Naive thymus-derived CD4-positive, alpha-beta T cell (primary cell): ENCODE measurements at regions not wholly inside any gene's neighbourhood (a gene's known extent, or its start where the extent isn't known, plus 50 kb on each side); places are given as distances from the start of the nearest gene placed in this dataset.

ENCODE experiments used
- ATAC-seq: fragments of 150-1000 bp; cut with Tn5 transposase; 2 replicates; pipeline ENCODE4 v1.10.0; 2021; ENCODE audit warnings: mild to moderate bottlenecking, moderate library complexity
- CTCF ChIA-PET: fragments of 350-600 bp; sonication (Branson Sonifier 250); formaldehyde crosslinking; loops from one replicate; lab custom pipeline; 2021; ENCODE audit warnings: antibody characterized with exemption; lab: Charles Lee
- POLR2A ChIA-PET: fragments of 350-600 bp; sonication (Branson Sonifier 250); formaldehyde crosslinking; loops from one replicate; lab custom pipeline; 2021; ENCODE audit warnings: antibody characterized with exemption, inconsistent platforms; lab: Charles Lee
- DNase-seq, 9 donors: peaks; one replicate each; pipeline versions ENCODE4 v3.0.0 to v3.0.0-alpha.2; 2020 to 2022; ENCODE audit warnings: mixed read lengths in 1 of 9
- H3K27ac ChIP-seq: one replicate; pipeline ENCODE4 v1.7.0; 2013; ENCODE audit warnings: mild to moderate bottlenecking, low read depth, low read length, moderate library complexity
- H3K27me3 ChIP-seq, 2 donors: one replicate each; pipeline ENCODE4 v1.7.0; 2013; ENCODE audit warnings: low read length in 2 of 2, mild to moderate bottlenecking in 2 of 2, moderate library complexity in 2 of 2; ENCODE audit not compliant: control insufficient read depth in 2 of 2, insufficient read depth in 2 of 2
- H3K36me3 ChIP-seq, 3 experiments: 1 replicate in 2 of 3; 2 replicates in 1 of 3; pipeline ENCODE4 v1.7.0; 2013; ENCODE audit warnings: low read length in 3 of 3, mild to moderate bottlenecking in 3 of 3, moderate library complexity in 1 of 3; ENCODE audit not compliant: insufficient read depth in 3 of 3, control insufficient read depth in 2 of 3
- H3K4me1 ChIP-seq, 2 donors: one replicate each; pipeline ENCODE4 v1.7.0; 2013; ENCODE audit warnings: low read length in 2 of 2, mild to moderate bottlenecking in 2 of 2, moderate library complexity in 1 of 2; ENCODE audit not compliant: control insufficient read depth in 2 of 2, insufficient read depth in 2 of 2
- H3K4me3 ChIP-seq: 2 replicates; pipeline ENCODE4 v1.7.0; 2013; ENCODE audit warnings: mild to moderate bottlenecking, low read length
- H3K9me3 ChIP-seq, 3 experiments: 1 replicate in 2 of 3; 2 replicates in 1 of 3; pipeline ENCODE4 v1.7.0; 2013; ENCODE audit warnings: low read length in 3 of 3; ENCODE audit not compliant: control insufficient read depth in 2 of 3
- H3K27ac Mint-ChIP-seq, 9 donors: one replicate each; pipeline ENCODE4 v1.8.0; 2020 to 2022; ENCODE audit warnings: mixed read lengths in 9 of 9, mild to moderate bottlenecking in 8 of 9, moderate library complexity in 5 of 9, inconsistent platforms in 2 of 9
- H3K27me3 Mint-ChIP-seq, 5 donors: one replicate each; pipeline ENCODE4 v1.8.0; 2021 to 2022; ENCODE audit warnings: mixed read lengths in 5 of 5, mild to moderate bottlenecking in 1 of 5
- H3K36me3 Mint-ChIP-seq, 5 donors: one replicate each; pipeline ENCODE4 v1.8.0; 2020 to 2022; ENCODE audit warnings: mixed read lengths in 5 of 5, mild to moderate bottlenecking in 3 of 5, inconsistent platforms in 1 of 5
- H3K4me1 Mint-ChIP-seq, 7 donors: one replicate each; pipeline ENCODE4 v1.8.0; 2020 to 2022; ENCODE audit warnings: mixed read lengths in 7 of 7, mild to moderate bottlenecking in 3 of 7, inconsistent platforms in 1 of 7
- H3K4me3 Mint-ChIP-seq, 10 donors: one replicate each; pipeline ENCODE4 v1.8.0; 2020 to 2022; ENCODE audit warnings: mild to moderate bottlenecking in 10 of 10, mixed read lengths in 10 of 10, moderate library complexity in 6 of 10, inconsistent platforms in 2 of 10
- H3K9me3 Mint-ChIP-seq, 11 donors: one replicate each; pipeline ENCODE4 v1.8.0; 2020 to 2022; ENCODE audit warnings: mixed read lengths in 11 of 11, mild to moderate bottlenecking in 4 of 11, inconsistent platforms in 1 of 11, moderate library complexity in 1 of 11
- intact Hi-C, 2 donors: fragments of 100-400 bp; cut with micrococcal nuclease; formaldehyde crosslinking; loops; one replicate each; pipeline ENCODE4 v1.15.1; 2023

DNA sequence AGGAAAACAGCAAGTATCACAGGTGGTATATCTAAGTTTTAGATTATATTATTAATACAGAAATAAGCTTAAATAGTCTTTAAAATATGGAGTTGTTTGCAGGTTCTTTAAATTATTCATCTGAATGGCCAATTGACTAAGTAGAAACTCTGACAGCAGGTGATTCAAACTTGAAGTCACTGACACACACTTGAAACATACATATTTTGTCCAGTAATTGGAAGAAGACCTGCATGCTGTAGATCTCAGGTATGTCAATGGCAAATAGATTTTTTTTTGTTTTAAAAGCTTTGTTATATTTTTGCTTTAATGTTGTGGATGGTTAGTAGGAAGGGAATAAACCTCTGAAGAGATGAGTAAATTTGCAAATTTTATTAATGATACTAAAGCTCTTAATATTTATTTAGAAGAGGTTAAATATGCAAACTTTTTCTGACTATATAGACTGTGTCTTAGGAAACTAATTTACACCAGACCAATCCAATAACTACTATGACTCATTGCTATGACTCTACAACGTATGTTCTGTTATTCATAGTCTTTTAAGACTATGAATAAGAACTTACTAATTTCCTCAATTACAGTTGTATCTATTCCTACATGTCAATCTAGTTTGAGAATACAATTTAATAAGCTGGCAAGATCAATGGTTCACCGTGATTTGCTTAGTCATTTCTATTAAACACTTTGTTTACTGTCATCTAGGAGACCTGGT is 53.9 kb upstream of the RORB start:
- Histone ChIP-seq H3K9me3 (no peaks in the 10 kb centered on the region), H3K36me3 (no peaks in the 10 kb centered on the region), H3K4me3 (no peak overlapping the region), H3K27me3 (no peaks in the 10 kb centered on the region), H3K27ac (no peak overlapping the region), H3K4me1 (no peaks in the 10 kb centered on the region)
- DNase-seq = no peak
- ATAC-seq = no peak
- ChIA-PET CTCF (interaction anchor here (0.6 kb wide), 1 partner anchor 56 kb away, joined by 3 read pairs; no protein-coding TSS in a partner anchor), POLR2A (no interaction called here)
- no peaks in the 10 kb centered on the region for H3K4me1 Mint-ChIP-seq
- no peak overlapping the region for H3K27ac Mint-ChIP-seq
- no peak overlapping the region for H3K4me3 Mint-ChIP-seq
- no peaks in the 10 kb centered on the region for H3K36me3 Mint-ChIP-seq
- H3K9me3 Mint-ChIP-seq = peaks cover 0 to 9% (median 2%) of the 10 kb centered on the region in 11 donors
- H3K27me3 Mint-ChIP-seq = no peaks in the 10 kb centered on the region
- intact Hi-C loops = no loop called here

GRCh38 chr9:74444369-74444768 is 52.8 kb upstream of the RORB start:
- intact Hi-C loops = no loop called here
- Mint-ChIP-seq H3K4me3 (no peak overlapping the region), H3K27me3 (no peaks in the 10 kb centered on the region), H3K4me1 (no peaks in the 10 kb centered on the region), H3K27ac (no peak overlapping the region), H3K36me3 (no peaks in the 10 kb centered on the region), H3K9me3 (peaks cover 0 to 9% (median 0%) of the 10 kb centered on the region in 11 donors)
- Histone ChIP-seq H3K27me3 (no peaks in the 10 kb centered on the region), H3K27ac (no peak overlapping the region), H3K4me1 (no peaks in the 10 kb centered on the region), H3K36me3 (no peaks in the 10 kb centered on the region), H3K4me3 (no peak overlapping the region), H3K9me3 (no peaks in the 10 kb centered on the region)
- CTCF ChIA-PET = no interaction called here
- ATAC-seq (no peak), DNase-seq (no peak)
- POLR2A ChIA-PET = no interaction called here
